K562 (cell line): ENCODE measurements at regions not wholly inside any gene's neighbourhood (a gene's known extent, or its start where the extent isn't known, plus 50 kb on each side); places are given as distances from the start of the nearest gene placed in this dataset.

Experiments
- CTCF ChIP-seq, 3 experiments: IDR thresholded peaks in 2 of 3; conservative IDR thresholded peaks in 1 of 3; 2 replicates each; pipeline ENCODE4 v1.5.1; 2011 to 2012; ENCODE audit warnings: low read length in 3 of 3, mild to moderate bottlenecking in 3 of 3, control low read depth in 2 of 3, improper control_type of control experiment in 1 of 3, inconsistent platforms in 1 of 3, low read depth in 1 of 3, mixed read lengths in 1 of 3, moderate library complexity in 1 of 3; ENCODE audit not compliant: insufficient read depth in 2 of 3
- EHMT2 ChIP-seq: fragments of 450-650 bp; IDR thresholded peaks from 2 replicates; pipeline ENCODE4 v1.6.1; 2018; ENCODE audit warnings: antibody characterized with exemption
- KDM2B ChIP-seq: fragments of 250-450 bp; sonication (Bioruptor Pico); IDR thresholded peaks from 2 replicates; pipeline ENCODE4 v1.8.0; 2021; ENCODE audit warnings: mild to moderate bottlenecking, moderate library complexity
- NUFIP1 ChIP-seq: fragments of 450-650 bp; IDR thresholded peaks from 2 replicates; pipeline ENCODE4 v1.6.1; 2018; ENCODE audit not compliant: partially characterized antibody
- ZNF740 ChIP-seq, 3 experiments: fragments of 200-800 bp in 1 of 3; sonication (Bioruptor generic) in 1 of 3; sonication (generic) in 1 of 3; formaldehyde crosslinking in 1 of 3; IDR thresholded peaks; 2 replicates each; pipeline versions ENCODE4 v1.6.1 to v1.8.0; 2016 to 2022; ENCODE audit warnings: mild to moderate bottlenecking in 2 of 3, missing compliant biosample characterization in 2 of 3, missing genetic modification characterization in 2 of 3, missing genetic modification reagents in 1 of 3

GRCh38 chr5:60229691-60230185, 336.2 kb upstream of the PDE4D start:
- TF ChIP-seq ZNF740 (CRISPR knock-in tag; IDR thresholded peaks at IDR 0.05) (no peak), ZNF740 (tag; IDR thresholded peaks at IDR 0.05) (no peak), EHMT2 (no peak), NUFIP1 (no peak), CTCF (IDR thresholded peaks at IDR 0.05 in 2 of 3, conservative IDR thresholded peaks at IDR 0.05 in 1 of 3; ENCODE audit: insufficient read depth in 2 of 3, low read depth in 1 of 3, low read length in 3 of 3) (no peak), KDM2B (no peak)
